Subcutaneous abdominal adipose tissue (tissue), 5 donors: ENCODE measurements at regions not wholly inside any gene's neighbourhood (a gene's known extent, or its start where the extent isn't known, plus 50 kb on each side); places are given as distances from the start of the nearest gene placed in this dataset.

Experiments used
- H3K27ac ChIP-seq: one replicate; pipeline ENCODE4 v1.7.0; 2013; ENCODE audit warnings: low read depth, mild to moderate bottlenecking, inconsistent platforms, low read length, moderate library complexity
- H3K27me3 ChIP-seq, 5 donors: one replicate each; pipeline ENCODE4 v1.7.0; 2013; ENCODE audit warnings: low read length in 5 of 5, inconsistent platforms in 1 of 5; ENCODE audit not compliant: control insufficient read depth in 5 of 5, insufficient read depth in 4 of 5
- H3K36me3 ChIP-seq, 5 donors: one replicate each; pipeline ENCODE4 v1.7.0; 2013; ENCODE audit warnings: low read length in 5 of 5; ENCODE audit not compliant: control insufficient read depth in 5 of 5, insufficient read depth in 5 of 5
- H3K4me1 ChIP-seq, 5 donors: one replicate each; pipeline ENCODE4 v1.7.0; 2013; ENCODE audit warnings: low read length in 5 of 5, mild to moderate bottlenecking in 3 of 5, moderate library complexity in 1 of 5; ENCODE audit not compliant: control insufficient read depth in 5 of 5, insufficient read depth in 5 of 5
- H3K4me3 ChIP-seq, 5 donors: one replicate each; pipeline ENCODE4 v1.7.0; 2013; ENCODE audit warnings: low read length in 5 of 5, low read depth in 1 of 5
- H3K9ac ChIP-seq, 5 donors: one replicate each; pipeline ENCODE4 v1.7.0; 2013; ENCODE audit warnings: low read length in 5 of 5, mild to moderate bottlenecking in 4 of 5, moderate library complexity in 3 of 5
- H3K9me3 ChIP-seq, 5 donors: one replicate each; pipeline ENCODE4 v1.7.0; 2013; ENCODE audit warnings: low read length in 5 of 5; ENCODE audit not compliant: control insufficient read depth in 5 of 5
- donor health status: healthy.
- donor health status: healthy.
- donor health status: healthy.
- donor health status: healthy.
- donor health status: healthy.

- H3K4me3 ChIP-seq, result no peak overlapping the region
- no peaks in the 10 kb centered on the region for H3K27me3 ChIP-seq
- H3K27ac ChIP-seq, result peak overlapping the region; percentile 43
Measured at GRCh38 chr1:184810735-184811343, 56.2 kb upstream of the EDEM3 start.

DNA sequence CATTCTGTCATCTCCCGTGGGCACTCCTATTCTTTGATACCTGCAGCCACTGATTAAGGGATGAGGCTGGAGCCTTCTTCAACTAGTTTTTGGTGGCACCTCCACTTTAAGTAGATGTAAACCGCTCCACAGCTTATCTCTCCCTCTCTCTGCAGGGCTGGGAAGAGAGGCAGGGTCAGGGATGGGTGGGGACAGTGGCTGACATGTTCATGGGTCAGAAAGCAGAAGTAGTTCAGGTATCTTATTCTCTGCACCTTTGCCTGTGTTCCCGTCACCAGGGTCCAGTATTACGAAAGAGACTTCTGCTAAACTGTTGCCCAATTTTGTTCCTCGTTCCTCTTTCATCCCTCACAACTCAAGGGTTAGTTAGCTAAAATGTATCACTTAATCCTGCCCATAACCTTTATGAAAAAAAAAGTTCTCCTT is 51.7 kb upstream of the EDEM3 start:
- H3K27ac ChIP-seq, result no peak overlapping the region
- peaks cover 0 to 6% (median 3%) of the 10 kb centered on the region in 5 donors for H3K36me3 ChIP-seq
- no peak overlapping the region for H3K9ac ChIP-seq
- no peaks in the 10 kb centered on the region for H3K27me3 ChIP-seq
- peaks cover 1 to 19% (median 11%) of the 10 kb centered on the region in 5 donors for H3K4me1 ChIP-seq
- H3K9me3 ChIP-seq, result no peaks in the 10 kb centered on the region
- H3K4me3 ChIP-seq, result no peak overlapping the region

More at GRCh38 chr1:184810735-184811343, 56.2 kb upstream of the EDEM3 start:
- H3K9ac ChIP-seq, result no peak overlapping the region
- peaks cover 0 to 4% (median 3%) of the 10 kb centered on the region in 5 donors for H3K9me3 ChIP-seq
- peaks cover 0 to 6% (median 0%) of the 10 kb centered on the region in 5 donors for H3K36me3 ChIP-seq
- peaks cover 0 to 15% (median 10%) of the 10 kb centered on the region in 5 donors for H3K4me1 ChIP-seq

DNA sequence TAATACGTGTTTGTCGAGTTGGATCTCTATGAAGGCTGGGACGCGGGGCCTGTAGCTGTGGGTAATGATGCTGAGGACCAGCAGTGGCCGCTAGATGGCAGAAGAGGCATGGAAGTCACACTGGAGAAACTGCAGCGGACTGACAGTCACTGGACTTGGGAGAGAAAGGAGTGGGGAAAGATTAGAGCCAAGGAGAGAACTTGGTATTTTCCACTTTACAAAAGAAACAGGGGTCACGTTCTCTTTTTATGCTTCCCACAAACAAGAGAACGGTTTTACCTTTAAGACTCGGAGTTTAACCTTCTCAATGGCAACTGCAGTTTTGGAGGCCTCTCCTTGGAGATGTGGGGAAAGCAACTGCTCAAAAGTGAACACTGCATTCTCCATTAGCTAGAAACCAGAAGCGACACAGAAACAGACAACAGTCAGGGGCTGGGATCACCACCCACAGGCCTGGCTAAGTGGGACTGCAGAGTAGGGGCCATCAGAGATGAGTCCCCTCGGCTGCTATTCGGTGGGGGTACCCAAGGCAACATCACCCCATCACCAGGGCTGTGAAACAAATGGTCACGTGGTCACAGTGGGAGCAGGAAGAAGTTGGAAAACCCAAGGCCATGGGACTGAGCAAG is 51.1 kb upstream of the EDEM3 start:
- Histone ChIP-seq H3K27ac (no peak overlapping the region), H3K4me3 (no peak overlapping the region), H3K9ac (no peak overlapping the region), H3K27me3 (no peaks in the 10 kb centered on the region), H3K4me1 (peaks cover 2 to 16% (median 12%) of the 10 kb centered on the region in 5 donors), H3K36me3 (peaks cover 0 to 6% (median 3%) of the 10 kb centered on the region in 5 donors), H3K9me3 (no peaks in the 10 kb centered on the region)
